Fibroblast of mammary gland (primary cell): ENCODE measurements at regions not wholly inside any gene's neighbourhood (a gene's known extent, or its start where the extent isn't known, plus 50 kb on each side); places are given as distances from the start of the nearest gene placed in this dataset.

Source experiments
- DNase-seq: peaks from one replicate; pipeline ENCODE4 v3.0.0-alpha.2; 2010; ENCODE audit warnings: low read depth
- H3K4me3 ChIP-seq: 2 replicates; pipeline ENCODE4 v1.5.1; 2011; ENCODE audit warnings: low read depth, mild to moderate bottlenecking, low read length, moderate library complexity; ENCODE audit not compliant: control insufficient read depth
- TF ChIP-seq, protein P1 (sequence below): conservative IDR thresholded peaks from 2 replicates; pipeline ENCODE4 v1.5.1; 2011; ENCODE audit warnings: low read depth, low read length, inconsistent platforms; ENCODE audit not compliant: control insufficient read depth, insufficient read depth

DNA sequence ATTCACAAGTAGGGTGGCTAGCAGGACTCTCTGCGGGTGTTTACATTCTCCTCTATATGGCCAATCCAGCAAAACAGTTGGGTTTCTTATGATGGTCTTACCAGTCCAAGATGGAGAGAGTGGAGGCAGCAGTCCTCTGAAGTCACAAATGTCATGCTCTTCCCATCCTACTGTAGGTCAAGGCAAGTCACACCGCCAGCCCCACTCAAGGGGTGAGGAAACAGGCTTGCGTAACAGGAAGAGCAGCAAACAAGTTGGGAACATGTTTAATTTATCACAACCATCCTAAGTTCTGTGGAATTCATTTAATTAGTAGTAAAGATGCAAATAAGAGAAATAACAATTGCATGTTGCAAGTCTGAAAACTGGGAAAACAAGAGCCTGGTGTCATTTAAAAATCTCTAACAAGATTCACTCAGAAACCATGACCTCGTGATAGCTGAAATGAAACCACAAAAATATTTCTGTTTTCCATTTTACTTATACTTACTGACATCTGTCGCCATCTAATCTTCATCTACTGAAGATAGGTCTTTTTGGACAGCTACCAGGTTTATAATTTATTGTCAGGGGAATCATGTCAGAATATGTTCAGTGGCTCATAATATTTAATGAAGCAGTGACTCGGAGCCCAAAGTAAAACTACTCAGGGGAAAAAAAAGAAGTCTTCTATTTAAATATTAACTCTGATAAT lies 349.1 kb upstream of the FMN2 start:
- H3K4me3 ChIP-seq, result no peak overlapping the region
- no peak for DNase-seq
- TF ChIP-seq, protein P1, sequence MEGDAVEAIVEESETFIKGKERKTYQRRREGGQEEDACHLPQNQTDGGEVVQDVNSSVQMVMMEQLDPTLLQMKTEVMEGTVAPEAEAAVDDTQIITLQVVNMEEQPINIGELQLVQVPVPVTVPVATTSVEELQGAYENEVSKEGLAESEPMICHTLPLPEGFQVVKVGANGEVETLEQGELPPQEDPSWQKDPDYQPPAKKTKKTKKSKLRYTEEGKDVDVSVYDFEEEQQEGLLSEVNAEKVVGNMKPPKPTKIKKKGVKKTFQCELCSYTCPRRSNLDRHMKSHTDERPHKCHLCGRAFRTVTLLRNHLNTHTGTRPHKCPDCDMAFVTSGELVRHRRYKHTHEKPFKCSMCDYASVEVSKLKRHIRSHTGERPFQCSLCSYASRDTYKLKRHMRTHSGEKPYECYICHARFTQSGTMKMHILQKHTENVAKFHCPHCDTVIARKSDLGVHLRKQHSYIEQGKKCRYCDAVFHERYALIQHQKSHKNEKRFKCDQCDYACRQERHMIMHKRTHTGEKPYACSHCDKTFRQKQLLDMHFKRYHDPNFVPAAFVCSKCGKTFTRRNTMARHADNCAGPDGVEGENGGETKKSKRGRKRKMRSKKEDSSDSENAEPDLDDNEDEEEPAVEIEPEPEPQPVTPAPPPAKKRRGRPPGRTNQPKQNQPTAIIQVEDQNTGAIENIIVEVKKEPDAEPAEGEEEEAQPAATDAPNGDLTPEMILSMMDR, result no peak

DNA sequence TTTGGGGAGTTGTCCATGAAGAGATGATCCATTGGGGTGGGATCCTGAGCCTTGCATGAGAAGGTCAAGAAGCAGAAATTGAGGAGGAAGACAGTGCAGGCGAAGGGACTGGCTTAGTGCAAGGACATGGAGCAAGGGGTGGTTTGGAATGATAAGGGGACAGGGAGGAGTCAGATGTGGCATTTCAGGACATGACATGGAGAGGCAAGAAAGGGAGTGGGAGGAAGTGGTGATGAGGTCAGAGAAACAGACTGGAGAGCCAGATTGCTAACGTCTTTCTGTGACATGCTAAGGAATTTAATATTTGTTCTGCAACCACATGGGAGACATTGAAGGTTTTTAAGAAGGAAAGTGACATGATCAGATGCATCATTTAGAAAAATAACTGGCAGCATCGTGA lies 346.8 kb upstream of the FMN2 start:
- no peak for DNase-seq
- TF ChIP-seq, protein P1, result no peak
- H3K4me3 ChIP-seq, result no peak overlapping the region

DNA sequence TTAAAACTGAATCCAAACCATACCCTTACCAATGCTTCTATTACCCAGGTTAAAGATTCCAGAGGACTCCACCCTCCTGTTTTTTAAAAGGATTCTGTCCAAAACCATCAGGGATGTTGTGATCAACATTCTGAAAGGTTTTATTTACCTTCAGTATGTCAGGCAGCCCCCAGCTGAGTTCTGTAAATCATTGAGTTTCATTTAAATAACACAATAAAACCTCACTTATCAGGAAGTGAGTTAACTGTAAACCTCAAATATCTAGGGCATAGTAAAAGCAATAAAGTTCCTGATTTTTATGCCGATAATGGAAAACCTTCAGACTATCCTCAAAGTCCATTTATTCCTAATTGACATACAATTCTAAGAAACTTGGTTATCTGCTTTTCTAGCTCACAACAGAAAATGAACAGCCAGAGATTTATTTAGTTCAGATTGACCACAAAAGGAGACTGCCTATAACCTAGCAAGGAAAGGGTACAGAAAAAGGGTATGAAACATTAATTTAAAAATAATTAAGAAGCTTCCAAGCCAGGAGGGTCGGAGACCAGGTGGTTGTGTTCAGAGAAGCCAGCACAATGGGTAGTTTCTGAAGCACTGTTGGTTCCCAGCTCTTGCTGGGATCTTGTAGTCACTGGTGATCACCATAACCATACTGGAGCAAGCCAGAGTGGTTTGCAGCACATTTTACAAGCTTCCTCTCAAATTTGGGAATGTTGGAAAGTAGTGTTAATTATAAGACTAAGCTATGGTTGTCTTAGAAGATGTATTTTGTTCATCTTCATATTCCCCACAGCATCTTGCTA lies 336.4 kb upstream of the FMN2 start:
- no peak overlapping the region for H3K4me3 ChIP-seq
- no peak for DNase-seq
- TF ChIP-seq, protein P1, result no peak

DNA sequence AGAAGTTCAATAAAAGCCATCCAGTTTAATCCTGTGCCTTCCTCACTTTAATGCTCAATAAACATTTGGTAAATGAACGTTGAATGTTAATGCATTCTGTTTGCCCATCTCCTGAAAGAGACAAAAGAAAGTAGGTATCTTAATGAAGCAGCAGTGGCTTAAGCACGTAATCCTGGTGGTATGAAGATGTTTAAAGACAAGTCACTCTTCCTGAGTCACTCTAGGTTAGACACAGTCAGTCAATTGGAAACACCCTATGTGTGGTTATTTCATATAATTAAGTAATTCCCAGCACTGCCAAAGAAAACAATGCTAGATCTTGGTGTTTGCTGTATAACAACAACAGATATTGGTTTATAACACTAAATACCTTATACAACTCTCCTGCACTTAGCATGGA lies 334.0 kb upstream of the FMN2 start:
- H3K4me3 ChIP-seq, result no peak overlapping the region
- DNase-seq, result no peak

DNA sequence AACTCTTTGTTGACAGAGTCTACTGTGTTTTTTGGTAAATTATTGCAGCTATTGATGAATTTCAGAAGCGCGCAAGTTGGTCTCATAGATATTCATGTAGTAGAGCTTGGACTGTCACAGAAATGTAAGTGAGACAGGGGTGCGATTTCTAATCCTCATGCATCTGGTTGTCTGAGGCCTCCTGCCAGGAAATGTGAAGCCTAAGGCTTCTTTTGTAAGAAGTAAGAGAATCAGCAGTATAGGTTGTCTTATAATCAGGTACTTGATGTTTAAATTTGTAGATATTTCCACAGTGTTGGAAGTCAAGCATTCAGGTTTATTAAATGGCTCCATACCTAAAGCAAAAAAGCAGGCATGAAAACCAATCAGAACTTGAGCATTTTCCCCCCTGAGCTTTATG lies 332.9 kb upstream of the FMN2 start:
- TF ChIP-seq, protein P1, result no peak
- H3K4me3 ChIP-seq, result no peak overlapping the region

More for the DNA sequence above, 334.0 kb upstream of the FMN2 start:
- TF ChIP-seq, protein P1, result no peak

DNA sequence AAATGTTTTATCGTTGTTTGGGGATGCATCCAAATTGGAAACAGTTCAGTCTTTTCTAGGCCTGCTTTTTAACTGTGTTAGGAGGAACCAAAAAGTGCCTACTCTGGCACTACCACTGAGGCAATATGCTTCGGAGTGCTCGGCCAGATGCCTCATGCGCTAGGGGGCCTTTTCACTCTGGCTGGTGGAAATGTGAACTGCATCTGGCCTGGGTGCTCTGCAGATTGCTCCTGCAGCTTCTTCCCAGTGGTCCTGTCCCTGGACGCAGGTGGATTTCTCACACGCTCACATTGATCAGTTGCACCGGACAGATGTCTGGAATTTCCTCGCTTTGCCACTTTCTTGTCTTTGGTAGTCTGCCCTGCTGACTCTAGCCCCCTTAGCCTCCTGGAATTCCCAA lies 330.2 kb upstream of the FMN2 start:
- TF ChIP-seq, protein P1, result no peak
- H3K4me3 ChIP-seq, result no peak overlapping the region
- DNase-seq, result no peak

More for the DNA sequence above, 332.9 kb upstream of the FMN2 start:
- DNase-seq, result no peak

DNA sequence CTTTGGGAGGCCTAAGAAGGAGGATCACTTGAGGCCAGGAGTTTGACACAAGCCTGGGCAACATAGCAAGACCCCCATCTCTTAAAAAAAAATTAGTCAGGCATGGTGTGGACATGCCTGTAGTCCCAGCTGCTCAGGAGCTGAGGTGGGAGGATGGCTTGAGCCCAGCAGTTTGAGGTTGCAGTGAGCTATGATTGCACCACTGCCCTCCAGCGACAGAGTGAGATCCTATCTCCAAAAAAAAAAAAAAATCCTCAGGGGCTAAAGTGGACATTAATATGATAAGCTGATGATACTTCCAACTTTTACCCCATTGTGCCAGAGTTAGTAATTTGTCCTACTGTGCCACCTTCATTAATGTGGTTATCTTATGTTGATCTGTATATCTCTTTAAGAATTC lies 327.8 kb upstream of the FMN2 start:
- no peak for DNase-seq
- no peak overlapping the region for H3K4me3 ChIP-seq
- TF ChIP-seq, protein P1, result no peak
